BE2C (cell line): ENCODE measurements at regions not wholly inside any gene's neighbourhood (a gene's known extent, or its start where the extent isn't known, plus 50 kb on each side); places are given as distances from the start of the nearest gene placed in this dataset.

Experiments used
- DNase-seq: peaks from one replicate; pipeline ENCODE4 v3.0.0-alpha.2; 2020
- H3K27me3 ChIP-seq: fragments of 250-450 bp; sonication (Bioruptor Pico); 2 replicates; pipeline ENCODE4 v1.5.1; 2020; ENCODE audit warnings: mild to moderate bottlenecking
- H3K36me3 ChIP-seq: fragments of 250-450 bp; sonication (Bioruptor Pico); 2 replicates; pipeline ENCODE4 v1.5.1; 2020; ENCODE audit warnings: mild to moderate bottlenecking
- H3K4me1 ChIP-seq: fragments of 250-450 bp; sonication (Bioruptor Pico); 2 replicates; pipeline ENCODE4 v1.5.1; 2020
- H3K4me3 ChIP-seq: 2 replicates; pipeline ENCODE4 v1.5.1; 2011; ENCODE audit warnings: low read depth, low read length
- H3K9me3 ChIP-seq: fragments of 250-450 bp; sonication (Bioruptor Pico); 2 replicates; pipeline ENCODE4 v1.5.1; 2020
- CTCF ChIP-seq: IDR thresholded peaks from 2 replicates; pipeline ENCODE4 v1.5.1; 2012; ENCODE audit warnings: mild to moderate bottlenecking, low read depth, low read length

DNA sequence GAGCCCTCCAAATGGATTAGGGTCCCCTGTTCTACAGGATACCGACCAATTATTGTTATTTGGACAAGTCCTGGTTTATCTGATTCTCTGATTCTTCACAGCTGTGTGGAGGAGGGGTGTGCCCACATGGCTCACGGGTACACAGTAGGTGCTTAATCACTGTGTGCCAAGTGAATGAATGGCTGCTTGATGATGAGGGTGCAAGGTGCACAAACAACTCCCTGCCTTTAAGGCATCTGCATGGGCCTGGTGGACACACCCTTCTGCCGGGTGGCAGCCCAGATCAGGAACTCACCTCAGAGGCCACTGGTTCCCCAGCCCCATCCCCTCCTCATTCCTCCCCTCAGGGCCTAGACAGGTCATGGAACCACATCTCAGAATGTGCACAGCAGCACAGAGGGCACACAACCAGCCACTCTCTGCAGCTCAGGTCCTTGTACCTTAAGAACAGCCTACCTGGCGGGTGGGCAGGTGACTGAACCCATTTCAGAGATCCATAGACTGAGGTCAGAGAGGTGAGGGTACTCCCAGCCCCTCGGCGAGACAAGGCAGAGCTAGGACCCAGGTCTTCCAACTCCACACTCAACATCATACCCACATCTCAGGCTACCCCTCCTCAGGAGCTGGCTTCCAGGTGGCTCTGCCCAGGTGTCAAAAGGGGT is 50.3 kb downstream of the SHANK2 start:
- H3K4me3 ChIP-seq: no peak overlapping the region
- H3K27me3 ChIP-seq: no peaks in the 10 kb centered on the region
- no peak for DNase-seq
- no peak for TF ChIP-seq CTCF
- no peaks in the 10 kb centered on the region for H3K4me1 ChIP-seq
- H3K9me3 ChIP-seq: no peaks in the 10 kb centered on the region
- no peaks in the 10 kb centered on the region for H3K36me3 ChIP-seq

DNA sequence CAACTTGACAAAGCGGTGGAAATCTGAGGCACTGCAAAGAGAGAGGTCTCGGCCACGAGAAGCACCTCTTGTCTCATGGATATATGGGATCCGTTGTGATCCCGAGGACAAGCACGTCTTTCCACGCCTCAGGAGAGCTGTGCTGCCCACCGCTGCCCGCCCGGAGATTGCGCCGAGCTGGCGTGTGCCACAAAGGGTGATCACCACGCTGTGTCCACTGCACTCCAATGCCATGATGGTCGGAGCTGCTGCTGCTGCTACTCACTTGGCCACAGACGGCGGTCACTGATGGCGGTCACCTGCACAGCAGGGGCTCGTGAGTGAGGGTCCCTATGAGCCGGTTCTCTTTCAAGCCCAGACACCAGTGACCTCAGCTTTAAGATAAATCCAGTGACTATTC is 51.1 kb downstream of the SHANK2 start:
- Histone ChIP-seq H3K4me1 (no peaks in the 10 kb centered on the region), H3K27me3 (no peaks in the 10 kb centered on the region), H3K4me3 (no peak overlapping the region), H3K9me3 (no peaks in the 10 kb centered on the region), H3K36me3 (no peaks in the 10 kb centered on the region)
- no peak for TF ChIP-seq CTCF
- no peak for DNase-seq

- H3K9me3 ChIP-seq: no peaks in the 10 kb centered on the region
- H3K27me3 ChIP-seq: no peaks in the 10 kb centered on the region
- no peaks in the 10 kb centered on the region for H3K36me3 ChIP-seq
- H3K4me1 ChIP-seq: no peaks in the 10 kb centered on the region
- DNase-seq: no peak
- no peak overlapping the region for H3K4me3 ChIP-seq
- TF ChIP-seq CTCF: no peak
Observed at GRCh38 chr11:71200761-71201160, 51.6 kb downstream of the SHANK2 start.

GRCh38 chr11:71200172-71200716 is 52.1 kb downstream of the SHANK2 start:
- no peaks in the 10 kb centered on the region for H3K4me1 ChIP-seq
- no peaks in the 10 kb centered on the region for H3K36me3 ChIP-seq
- no peak for TF ChIP-seq CTCF
- H3K9me3 ChIP-seq: no peaks in the 10 kb centered on the region
- no peaks in the 10 kb centered on the region for H3K27me3 ChIP-seq
- H3K4me3 ChIP-seq: no peak overlapping the region
- DNase-seq: no peak

- no peaks in the 10 kb centered on the region for H3K36me3 ChIP-seq
- DNase-seq: no peak
- no peaks in the 10 kb centered on the region for H3K4me1 ChIP-seq
- no peak overlapping the region for H3K4me3 ChIP-seq
- no peaks in the 10 kb centered on the region for H3K9me3 ChIP-seq
- H3K27me3 ChIP-seq: peaks cover 2% of the 10 kb centered on the region; the same call in 1 of the 2 replicates
- TF ChIP-seq CTCF: no peak
Observed at GRCh38 chr11:71199226-71199820, 53.1 kb downstream of the SHANK2 start.

- no peak for DNase-seq
- no peaks in the 10 kb centered on the region for H3K36me3 ChIP-seq
- peaks cover 3% of the 10 kb centered on the region; the same call in 1 of the 2 replicates for H3K27me3 ChIP-seq
- H3K9me3 ChIP-seq: no peaks in the 10 kb centered on the region
- no peak overlapping the region for H3K4me3 ChIP-seq
- TF ChIP-seq CTCF: no peak
- no peaks in the 10 kb centered on the region for H3K4me1 ChIP-seq
Observed at GRCh38 chr11:71198823-71199165, 53.6 kb downstream of the SHANK2 start.
